Keratinocyte (primary cell): ENCODE measurements at regions not wholly inside any gene's neighbourhood (a gene's known extent, or its start where the extent isn't known, plus 50 kb on each side); places are given as distances from the start of the nearest gene placed in this dataset.

Experiments
- CTCF ChIP-seq, 3 experiments: IDR thresholded peaks in 1 of 3; conservative IDR thresholded peaks in 1 of 3; optimal IDR thresholded peaks in 1 of 3; 2 replicates in 2 of 3; 3 replicates in 1 of 3; pipeline versions ENCODE3 to v1.5.1; 2011; ENCODE audit warnings: low read length in 3 of 3, mild to moderate bottlenecking in 3 of 3, moderate library complexity in 2 of 3, control low read depth in 1 of 3, inconsistent platforms in 1 of 3; ENCODE audit not compliant: insufficient read depth in 2 of 3; ENCODE audit errors: extremely low read depth in 1 of 3
- EZH2 ChIP-seq: IDR thresholded peaks from one replicate; pipeline ENCODE4 v1.6.1; 2012; ENCODE audit warnings: inconsistent platforms, mild to moderate bottlenecking, low read length, moderate library complexity

GRCh38 chr5:35302544-35302943 lies 72.3 kb upstream of the PRLR start:
- TF ChIP-seq CTCF (optimal IDR thresholded peaks at IDR 0.05 in 1 of 3, IDR thresholded peaks at IDR 0.05 in 1 of 3, conservative IDR thresholded peaks at IDR 0.05 in 1 of 3; ENCODE audit: extremely low read depth in 1 of 3, insufficient read depth in 2 of 3, low read length in 3 of 3), result no peak
- no peak for TF ChIP-seq EZH2
